K562 (cell line): ENCODE measurements at regions not wholly inside any gene's neighbourhood (a gene's known extent, or its start where the extent isn't known, plus 50 kb on each side); places are given as distances from the start of the nearest gene placed in this dataset.

Experiments
- ATAC-seq: fragments of 200-7000 bp; cut with Tn5 transposase; 3 replicates; pipeline ENCODE4 v1.9.1; 2020; ENCODE audit warnings: moderate library complexity
- BruUV-seq: library from RNA; stranded (reverse); fragments of 400-500 nt; replicated peaks from 2 replicates; lab custom pipeline; 2021; lab: Mats Ljungman, UMichigan
- CTCF ChIA-PET: fragments of 300-600 bp; formaldehyde crosslinking; extraction: SDS; loops from one replicate; lab custom pipeline; 2021; ENCODE audit warnings: low intra/inter-chr PET ratio; lab: Yijun Ruan, JAX
- POLR2A ChIA-PET: fragments of 300-600, 350-650 bp; sonication (Branson Sonifier 250); formaldehyde crosslinking; extraction: SDS; loops from one replicate; lab custom pipeline; 2021; ENCODE audit warnings: antibody characterized with exemption, inconsistent platforms; lab: Yijun Ruan, JAX
- DNase-seq, 4 experiments: peaks; one replicate each; pipeline versions ENCODE4 v3.0.0 to v3.0.0-alpha.2; 2011 to 2018; ENCODE audit warnings: low spot score in 3 of 4, mixed read lengths in 3 of 4; ENCODE audit errors: extremely low read depth in 1 of 4
- FAIRE-seq: peaks from 2 replicates; lab custom pipeline; 2011; peaks lifted over from hg19 to GRCh38; lab: Jason Lieb, UNC
- H2AFZ ChIP-seq: 2 replicates; pipeline ENCODE4 v1.6.0; 2011; ENCODE audit warnings: low read depth, low read length, control low read depth, inconsistent platforms
- H3K27ac ChIP-seq: fragments of 200-600 bp; 3 replicates; pipeline ENCODE4 v1.8.0; 2011; ENCODE audit warnings: low read depth, mild to moderate bottlenecking, control low read depth, inconsistent platforms, low read length, moderate library complexity, mixed read lengths; ENCODE audit errors: extremely low read depth
- H3K27me3 ChIP-seq, 2 experiments: fragments of 300-600 bp in 1 of 2; 2 replicates in 1 of 2; 3 replicates in 1 of 2; pipeline versions ENCODE4 v1.6.0 to v1.8.0; 2011; ENCODE audit warnings: inconsistent platforms in 2 of 2, low read length in 2 of 2, mild to moderate bottlenecking in 1 of 2, mixed read lengths in 1 of 2, moderate library complexity in 1 of 2; ENCODE audit not compliant: control insufficient read depth in 2 of 2, insufficient read depth in 2 of 2
- H3K36me3 ChIP-seq: fragments of 300-600 bp; 3 replicates; pipeline ENCODE4 v1.8.0; 2011; ENCODE audit warnings: mild to moderate bottlenecking, low read length, inconsistent platforms; ENCODE audit not compliant: control insufficient read depth, insufficient read depth
- H3K4me1 ChIP-seq, 2 experiments: fragments of 200-600 bp in 1 of 2; replicated peaks in 1 of 2; 2 replicates in 1 of 2; 3 replicates in 1 of 2; pipeline versions ENCODE4 v1.5.1 to v1.8.0; 2011; ENCODE audit warnings: inconsistent platforms in 2 of 2, low read length in 2 of 2, mild to moderate bottlenecking in 1 of 2, mixed read lengths in 1 of 2, moderate library complexity in 1 of 2; ENCODE audit not compliant: control insufficient read depth in 2 of 2, insufficient read depth in 2 of 2
- H3K4me2 ChIP-seq: 2 replicates; pipeline ENCODE4 v1.6.1; 2011; ENCODE audit warnings: low read length, control low read depth, inconsistent platforms, mixed read lengths; ENCODE audit not compliant: insufficient read depth
- H3K4me3 ChIP-seq: fragments of 200-600 bp; sonication (generic), shearing (Covaris generic); 2 replicates; pipeline ENCODE4 v1.5.1; 2016; ENCODE audit warnings: control low read depth, inconsistent platforms
- H3K79me2 ChIP-seq: fragments of 200-600 bp; 3 replicates; pipeline ENCODE4 v1.8.0; 2011; ENCODE audit warnings: low read length, inconsistent platforms; ENCODE audit not compliant: control insufficient read depth, insufficient read depth
- H3K9ac ChIP-seq, 2 experiments: 2 replicates each; pipeline versions ENCODE4 v1.6.0 to v1.6.1; 2011; ENCODE audit warnings: low read depth in 2 of 2, low read length in 2 of 2, control low read depth in 1 of 2, inconsistent platforms in 1 of 2, mild to moderate bottlenecking in 1 of 2, mixed read lengths in 1 of 2; ENCODE audit not compliant: insufficient read depth in 1 of 2
- H3K9me1 ChIP-seq: one replicate; pipeline ENCODE4 v1.6.0; 2011; ENCODE audit warnings: inconsistent platforms, mild to moderate bottlenecking, low read length, moderate library complexity; ENCODE audit not compliant: control insufficient read depth, insufficient read depth
- H3K9me3 ChIP-seq: replicated peaks from 2 replicates; pipeline ENCODE4 v1.5.1; 2011; ENCODE audit warnings: low read depth, low read length, inconsistent platforms; ENCODE audit not compliant: control insufficient read depth, insufficient read depth
- H4K20me1 ChIP-seq: replicated peaks from 2 replicates; pipeline ENCODE4 v1.6.1; 2011; ENCODE audit warnings: low read length, inconsistent platforms, mixed read lengths; ENCODE audit not compliant: control insufficient read depth, insufficient read depth
- HMGXB4 ChIP-seq: sonication (generic); formaldehyde crosslinking; IDR thresholded peaks from 2 replicates; pipeline ENCODE4 v1.8.1; 2023; ENCODE audit warnings: mild to moderate bottlenecking, missing genetic modification reagents
- MCM7 ChIP-seq, 2 experiments: fragments of 450-650 bp; IDR thresholded peaks; 2 replicates each; pipeline ENCODE4 v1.6.1; 2016 to 2018
- NR2C2 ChIP-seq, 2 experiments: fragments of 200-800 bp in 1 of 2; sonication (Bioruptor generic) in 1 of 2; sonication (generic) in 1 of 2; formaldehyde crosslinking in 1 of 2; IDR thresholded peaks; 2 replicates each; pipeline versions ENCODE4 v1.6.1 to v1.8.0; 2016 to 2022; ENCODE audit warnings: mild to moderate bottlenecking in 1 of 2, missing compliant biosample characterization in 1 of 2, missing genetic modification characterization in 1 of 2, missing genetic modification reagents in 1 of 2
- RBM14 ChIP-seq: fragments of 200-400 bp; formaldehyde crosslinking; IDR thresholded peaks from 2 replicates; pipeline ENCODE4 v1.6.1; 2018; ENCODE audit warnings: low read depth, mild to moderate bottlenecking, low read length, moderate library complexity, borderline replicate concordance; ENCODE audit not compliant: insufficient read depth
- TSHZ1 ChIP-seq: fragments of 250-450 bp; sonication (Bioruptor Pico); IDR thresholded peaks from 2 replicates; pipeline ENCODE4 v1.4.0; 2020; ENCODE audit warnings: mild to moderate bottlenecking, moderate library complexity
- YY1 ChIP-seq, 3 experiments: IDR thresholded peaks; 2 replicates each; pipeline ENCODE4 v1.6.1; 2011; ENCODE audit warnings: low read length in 2 of 3, mild to moderate bottlenecking in 2 of 3, moderate library complexity in 2 of 3, borderline replicate concordance in 1 of 3, control low read depth in 1 of 3, low read depth in 1 of 3; ENCODE audit not compliant: insufficient read depth in 3 of 3, insufficient replicate concordance in 2 of 3, control insufficient read depth in 1 of 3, insufficient read length in 1 of 3; ENCODE audit errors: extremely low read depth in 1 of 3
- ZC3H8 ChIP-seq: fragments of 450-650 bp; IDR thresholded peaks from 2 replicates; pipeline ENCODE4 v1.6.1; 2017
- WGBS: fragments of 100-300 bp; shearing (Covaris generic); methylation state at CpG from one replicate; pipeline ENCODE4 v1.1.6; 2016; ENCODE audit warnings: low coverage, mixed read lengths; ENCODE audit not compliant: insufficient coverage; ENCODE audit errors: missing lambda C conversion rate; 5-methylcytosine and 5-hydroxymethylcytosine counted together
- in situ Hi-C: fragments of 300-500 bp; cut with MboI; formaldehyde crosslinking; loops from 4 replicates; pipeline ENCODE4 v1.15.0; 2018; ENCODE audit warnings: inconsistent platforms, mixed read lengths
- intact Hi-C: fragments of 100-400 bp; cut with micrococcal nuclease; formaldehyde crosslinking; loops from 2 replicates; pipeline ENCODE4 v1.14.2; 2022

DNA sequence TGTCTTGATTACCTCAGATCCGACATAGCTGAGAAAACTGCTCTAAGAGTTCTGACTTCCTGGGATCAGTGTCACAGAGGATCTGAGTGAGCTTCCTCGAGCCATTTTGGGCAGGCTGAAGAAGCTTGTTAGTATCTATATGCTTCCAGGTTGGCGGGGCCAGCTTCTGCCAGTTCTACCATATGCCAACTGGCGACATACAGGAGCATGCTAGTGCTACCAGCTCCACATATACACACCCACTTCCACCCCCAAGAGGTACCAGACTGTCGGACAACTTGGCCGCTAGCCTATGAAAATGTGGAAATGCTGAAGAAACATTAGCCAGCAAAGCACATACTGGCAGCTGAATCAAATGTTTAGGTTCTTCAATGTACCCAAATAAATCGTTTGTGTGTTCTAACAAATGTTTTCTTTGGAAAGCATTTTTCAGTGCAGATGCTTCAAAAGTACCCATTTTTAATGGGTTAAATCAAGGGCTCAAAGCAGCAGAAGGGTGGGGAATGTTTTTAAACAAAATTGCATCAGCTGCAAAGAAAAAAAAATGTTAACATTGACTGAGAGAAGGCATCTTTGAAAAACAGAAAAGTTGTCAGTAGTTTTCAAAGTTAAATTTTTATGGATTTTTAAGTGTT lies 163.7 kb downstream of the KLF12 start:
- WGBS, result 0% methylated on average over 6 of the region's 7 CpGs
- BruUV-seq, result no TSS peak
- H3K27ac ChIP-seq, result no peak overlapping the region

More for the DNA sequence above, 163.7 kb downstream of the KLF12 start:
- Histone ChIP-seq H3K9me1 (no peaks in the 10 kb centered on the region), H3K4me2 (no peak overlapping the region), H3K9ac (no peak overlapping the region), H3K9me3 (no peaks in the 10 kb centered on the region), H4K20me1 (no peaks in the 10 kb centered on the region), H3K27me3 (no peaks in the 10 kb centered on the region), H3K36me3 (no peaks in the 10 kb centered on the region), H3K4me1 (no peaks in the 10 kb centered on the region), H2AFZ (no peak overlapping the region)
- in situ Hi-C loops, result no loop called here
- CTCF ChIA-PET, result no interaction called here
- FAIRE-seq (no peak), ATAC-seq (no peak), DNase-seq (no peak)
- POLR2A ChIA-PET, result no interaction called here
- no peak for TF ChIP-seq ZC3H8
- no peak for TF ChIP-seq YY1 (IDR thresholded peaks at IDR 0.05; ENCODE audit: borderline replicate concordance in 1 of 3, control insufficient read depth in 1 of 3, extremely low read depth in 1 of 3, insufficient read depth in 3 of 3, insufficient read length in 1 of 3, insufficient replicate concordance in 2 of 3, low read depth in 1 of 3, low read length in 2 of 3)
- TF ChIP-seq MCM7 (IDR thresholded peaks at IDR 0.05), result no peak
- no peak for TF ChIP-seq RBM14
- TF ChIP-seq HMGXB4 (CRISPR knock-in tag), result no peak
- TF ChIP-seq NR2C2 (CRISPR knock-in tag; IDR thresholded peaks at IDR 0.05), result no peak
- TF ChIP-seq NR2C2 (tag; IDR thresholded peaks at IDR 0.05), result no peak
- TF ChIP-seq TSHZ1, result no peak
- TF ChIP-seq, all 486 proteins: peak for 0
- no peaks in the 10 kb centered on the region for H3K79me2 ChIP-seq
- intact Hi-C loops, result no loop called here
- H3K4me3 ChIP-seq, result no peak overlapping the region
